ENCODE measurements at regions not wholly inside any gene's neighbourhood (a gene's known extent, or its start where the extent isn't known, plus 50 kb on each side); places are given as distances from the start of the nearest gene placed in this dataset.

DNA sequence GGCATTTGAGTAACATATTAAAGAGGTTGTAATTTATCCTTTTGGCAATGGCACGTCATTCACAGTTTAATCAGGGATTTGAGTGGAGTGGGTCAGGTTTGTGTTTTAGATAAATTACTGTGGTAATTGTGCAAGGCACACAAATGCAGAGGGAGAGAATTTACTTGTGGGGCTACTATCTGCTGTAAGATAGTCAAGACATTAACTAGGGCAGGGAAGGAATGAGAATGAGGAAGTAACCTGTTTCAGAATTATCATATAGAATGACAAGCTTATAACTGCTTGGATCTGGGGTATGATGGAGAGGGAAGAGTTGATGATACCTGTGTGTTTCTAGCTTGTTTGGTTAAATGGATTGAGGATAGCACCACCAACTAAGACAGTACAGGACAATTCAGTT lies 58.9 kb upstream of the ZSWIM2 start:
- TF ChIP-seq EZH2 (IDR thresholded peaks at IDR 0.05; ENCODE audit: low read length) = no peak
- no peaks in the 10 kb centered on the region for H3K9me1 ChIP-seq (ENCODE audit: control insufficient read depth, extremely low read depth, insufficient read depth, low read length)
- no peak for FAIRE-seq

DNA sequence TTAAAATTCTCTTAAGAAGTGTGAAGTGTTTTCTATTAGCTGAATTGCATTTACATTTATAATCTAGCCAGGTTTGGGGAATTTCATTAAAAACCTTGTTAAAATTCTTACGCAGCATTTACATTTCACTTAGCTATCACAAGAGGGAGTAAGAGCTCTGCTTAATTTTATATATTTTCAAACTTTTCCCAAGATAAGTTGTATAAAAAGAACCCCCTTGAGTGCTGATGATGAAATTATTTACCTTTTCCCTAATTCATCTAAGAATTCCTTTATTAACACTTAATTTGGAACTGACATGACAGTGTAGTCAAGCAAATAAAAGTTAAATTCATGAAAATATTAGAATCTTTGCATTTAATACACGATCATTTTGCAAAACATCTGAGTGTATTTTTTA lies 54.2 kb upstream of the ZSWIM2 start:
- Histone ChIP-seq H3K4me3 (ENCODE audit: control insufficient read depth in 2 of 3, extremely low read depth in 1 of 3, insufficient read depth in 2 of 3, low read depth in 1 of 3, low read length in 3 of 3) (no peak overlapping the region), H3K4me1 (ENCODE audit: control insufficient read depth, extremely low read depth, insufficient read depth, low read length) (no peaks in the 10 kb centered on the region), H3K36me3 (ENCODE audit: control insufficient read depth in 2 of 2, extremely low read depth in 1 of 2, insufficient read depth in 2 of 2, low read length in 2 of 2) (no peaks in the 10 kb centered on the region), H4K20me1 (ENCODE audit: control insufficient read depth, extremely low read depth, insufficient read depth, low read length) (no peaks in the 10 kb centered on the region), H3K9me1 (ENCODE audit: control insufficient read depth, extremely low read depth, insufficient read depth, low read length) (no peaks in the 10 kb centered on the region), H3K79me2 (ENCODE audit: control insufficient read depth, insufficient read depth, low read length) (no peaks in the 10 kb centered on the region), H3K4me2 (ENCODE audit: control insufficient read depth, extremely low read depth, insufficient read depth, low read depth, low read length) (no peak overlapping the region), H3K9ac (ENCODE audit: control insufficient read depth, extremely low read depth, insufficient read depth, low read length) (no peak overlapping the region), H3K27ac (ENCODE audit: control insufficient read depth, insufficient read depth, low read length) (no peak overlapping the region), H3K9me3 (ENCODE audit: control insufficient read depth, low read depth, low read length) (no peaks in the 10 kb centered on the region), H2AFZ (ENCODE audit: control insufficient read depth, low read length) (no peak overlapping the region), H3K27me3 (ENCODE audit: control insufficient read depth, extremely low read depth, insufficient read depth, low read length) (no peaks in the 10 kb centered on the region)
- DNase-seq (ENCODE audit: low read depth, low spot score) (no peak), FAIRE-seq (no peak)
- dilution Hi-C loops (cut with MboI; ENCODE audit: extremely low pct_ligation_motif_present, low sequenced_read_pairs) = no loop called here
- TF ChIP-seq CTCF (optimal IDR thresholded peaks at IDR 0.05 in 1 of 3, IDR thresholded peaks at IDR 0.05 in 1 of 3, conservative IDR thresholded peaks at IDR 0.05 in 1 of 3; ENCODE audit: extremely low read depth in 1 of 3, insufficient read depth in 2 of 3, low read length in 3 of 3) (no peak), EZH2 (IDR thresholded peaks at IDR 0.05; ENCODE audit: low read length) (no peak)

More for the DNA sequence above, 58.9 kb upstream of the ZSWIM2 start:
- H3K9me3 ChIP-seq (ENCODE audit: control insufficient read depth, low read depth, low read length) = no peaks in the 10 kb centered on the region
- no peaks in the 10 kb centered on the region for H4K20me1 ChIP-seq (ENCODE audit: control insufficient read depth, extremely low read depth, insufficient read depth, low read length)
- no peak overlapping the region for H3K9ac ChIP-seq (ENCODE audit: control insufficient read depth, extremely low read depth, insufficient read depth, low read length)
- no peak overlapping the region for H2AFZ ChIP-seq (ENCODE audit: control insufficient read depth, low read length)
- H3K36me3 ChIP-seq (ENCODE audit: control insufficient read depth in 2 of 2, extremely low read depth in 1 of 2, insufficient read depth in 2 of 2, low read length in 2 of 2) = no peaks in the 10 kb centered on the region
- H3K4me2 ChIP-seq (ENCODE audit: control insufficient read depth, extremely low read depth, insufficient read depth, low read depth, low read length) = no peak overlapping the region
- H3K4me1 ChIP-seq (ENCODE audit: control insufficient read depth, extremely low read depth, insufficient read depth, low read length) = no peaks in the 10 kb centered on the region
- H3K79me2 ChIP-seq (ENCODE audit: control insufficient read depth, insufficient read depth, low read length) = no peaks in the 10 kb centered on the region
- H3K27ac ChIP-seq (ENCODE audit: control insufficient read depth, insufficient read depth, low read length) = no peak overlapping the region
- DNase-seq (ENCODE audit: low read depth, low spot score) = no peak
- no peaks in the 10 kb centered on the region for H3K27me3 ChIP-seq (ENCODE audit: control insufficient read depth, extremely low read depth, insufficient read depth, low read length)
- dilution Hi-C loops (cut with MboI; ENCODE audit: extremely low pct_ligation_motif_present, low sequenced_read_pairs) = no loop called here
- no peak overlapping the region for H3K4me3 ChIP-seq (ENCODE audit: control insufficient read depth in 2 of 3, extremely low read depth in 1 of 3, insufficient read depth in 2 of 3, low read depth in 1 of 3, low read length in 3 of 3)

Small RNAs in the stretch of these regions (small RNA-seq; reads per million reads assigned to genes)
- gene RN7SKP42 (ENCODE audit: insufficient read length in 3 of 3, low read depth in 3 of 3, low replicate concordance in 1 of 3) (0 reads per million in 3 experiments), gene RNU6-989P (ENCODE audit: insufficient read length in 3 of 3, low read depth in 3 of 3, low replicate concordance in 1 of 3) (0 reads per million in 3 experiments)

Measured in keratinocyte (primary cell).